HepG2 (cell line): ENCODE measurements at regions not wholly inside any gene's neighbourhood (a gene's known extent, or its start where the extent isn't known, plus 50 kb on each side); places are given as distances from the start of the nearest gene placed in this dataset.

ENCODE experiments used
- ARNT ChIP-seq: fragments of 450-650 bp; IDR thresholded peaks from 2 replicates; pipeline ENCODE4 v1.6.1; 2017
- BHLHE40 ChIP-seq: IDR thresholded peaks from 2 replicates; pipeline ENCODE4 v1.6.1; 2011; ENCODE audit warnings: low read length, improper control_type of control experiment
- CBX1 ChIP-seq: IDR thresholded peaks from one replicate; pipeline ENCODE4 v1.6.1; 2016; ENCODE audit warnings: antibody characterized with exemption, low read depth
- CTCF ChIP-seq: sonication (generic); formaldehyde crosslinking; IDR thresholded peaks from 2 replicates; pipeline ENCODE4 v1.5.0; 2020; ENCODE audit warnings: mild to moderate bottlenecking, missing genetic modification reagents, moderate library complexity
- ELF3 ChIP-seq: IDR thresholded peaks from 2 replicates; pipeline ENCODE4 v1.6.1; 2016; ENCODE audit warnings: missing genetic modification reagents, missing compliant biosample characterization
- EZH2 ChIP-seq: conservative IDR thresholded peaks from 2 replicates; pipeline ENCODE4 v1.6.1; 2012; ENCODE audit warnings: mild to moderate bottlenecking, low read depth, low read length, moderate library complexity
- FOSL1 ChIP-seq: sonication (generic); formaldehyde crosslinking; IDR thresholded peaks from 2 replicates; pipeline ENCODE4 v1.9.0; 2021; ENCODE audit warnings: missing genetic modification reagents, borderline replicate concordance
- FOXJ3 ChIP-seq: sonication (generic); formaldehyde crosslinking; IDR thresholded peaks from 2 replicates; pipeline ENCODE4 v1.4.0; 2020; ENCODE audit warnings: missing genetic modification reagents, mild to moderate bottlenecking, borderline replicate concordance
- MED1 ChIP-seq: sonication (generic); formaldehyde crosslinking; IDR thresholded peaks from 2 replicates; pipeline ENCODE4 v1.4.0; 2020; ENCODE audit warnings: missing genetic modification reagents
- MEF2D ChIP-seq: sonication (generic); formaldehyde crosslinking; IDR thresholded peaks from 2 replicates; pipeline ENCODE4 v1.5.1; 2020; ENCODE audit warnings: mild to moderate bottlenecking, missing genetic modification reagents
- SALL2 ChIP-seq: sonication (generic); formaldehyde crosslinking; IDR thresholded peaks from 2 replicates; pipeline ENCODE4 v1.8.1; 2023; ENCODE audit warnings: mild to moderate bottlenecking, missing genetic modification reagents, inconsistent platforms
- SIX1 ChIP-seq: sonication (generic); formaldehyde crosslinking; IDR thresholded peaks from 2 replicates; pipeline ENCODE4 v1.4.0; 2020; ENCODE audit warnings: missing genetic modification reagents, borderline replicate concordance
- TAF1 ChIP-seq: sonication (generic); formaldehyde crosslinking; IDR thresholded peaks from 2 replicates; pipeline ENCODE4 v1.4.0; 2020; ENCODE audit warnings: missing genetic modification reagents

- TF ChIP-seq EZH2 (no peak), ELF3 (CRISPR knock-in tag) (no peak), FOXJ3 (CRISPR knock-in tag) (no peak), SALL2 (CRISPR knock-in tag) (no peak), MEF2D (CRISPR knock-in tag) (no peak), CBX1 (no peak), SIX1 (CRISPR knock-in tag) (no peak), BHLHE40 (no peak), CTCF (CRISPR knock-in tag) (no peak), FOSL1 (CRISPR knock-in tag) (no peak), MED1 (no peak), ARNT (no peak), TAF1 (CRISPR knock-in tag) (no peak)
These were observed 126.7 kb downstream of the GDAP2 start for GRCh38 chr1:117802531-117803257.
